Hematopoietic multipotent progenitor cell treated with erythropoietin and hydrocortisone succinate and interleukin-3 and kit ligand, for 8 days (in vitro differentiated cells): ENCODE measurements at regions not wholly inside any gene's neighbourhood (a gene's known extent, or its start where the extent isn't known, plus 50 kb on each side); places are given as distances from the start of the nearest gene placed in this dataset.

ENCODE experiments used
- DNase-seq: peaks from one replicate; pipeline ENCODE4 v3.0.0-alpha.2; 2015

DNA sequence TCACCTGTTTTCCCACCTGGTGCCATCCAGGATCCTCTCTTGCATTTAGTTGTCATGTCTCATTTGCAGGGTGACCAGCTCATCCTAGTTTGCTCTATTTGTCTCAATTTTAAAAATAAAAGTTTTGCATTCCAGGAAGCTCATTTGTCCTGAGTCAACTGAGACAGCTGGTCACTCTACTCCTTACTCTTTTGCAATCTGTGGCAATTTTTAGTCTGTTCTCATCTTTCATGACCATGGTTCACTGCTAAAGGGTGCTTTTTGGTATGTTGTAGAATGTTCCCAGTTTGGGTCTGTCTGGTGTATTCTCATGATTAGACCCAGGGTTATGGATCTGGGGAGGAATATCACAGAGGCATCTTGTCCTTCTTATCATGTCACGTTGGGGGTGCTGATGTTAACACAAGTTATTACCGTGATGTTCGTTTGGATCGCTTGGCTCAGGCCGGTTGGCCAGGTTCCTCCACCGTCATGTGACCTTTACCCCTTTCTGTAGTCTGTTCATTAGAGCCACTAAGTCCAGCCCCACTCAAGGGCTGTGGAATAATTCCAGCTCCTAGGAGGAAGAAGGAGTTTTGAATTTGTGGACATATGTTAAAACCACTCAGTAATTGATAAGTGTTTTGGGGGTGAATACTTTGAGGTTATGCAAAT is 103.3 kb upstream of the IGFBP3 start:
- no peak for DNase-seq

DNA sequence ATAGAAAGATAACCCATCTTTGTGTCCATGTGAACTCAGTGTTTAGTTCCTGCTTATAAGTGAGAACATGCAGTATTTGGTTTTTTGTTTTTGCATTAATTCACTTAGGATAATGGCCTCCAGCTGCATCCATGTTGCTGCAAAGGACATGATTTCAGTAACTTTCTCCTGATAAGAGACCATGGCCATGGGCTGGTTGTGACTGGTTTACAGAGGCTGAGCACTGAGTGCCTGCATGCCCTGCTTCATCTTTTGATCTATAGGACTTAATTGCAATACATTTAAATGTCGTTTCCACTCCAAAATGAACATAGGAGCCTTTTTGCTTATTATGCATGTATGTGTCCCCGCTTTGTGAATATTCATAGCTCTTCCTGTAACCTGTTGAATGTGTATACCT is 101.3 kb upstream of the IGFBP3 start:
- no peak for DNase-seq

DNA sequence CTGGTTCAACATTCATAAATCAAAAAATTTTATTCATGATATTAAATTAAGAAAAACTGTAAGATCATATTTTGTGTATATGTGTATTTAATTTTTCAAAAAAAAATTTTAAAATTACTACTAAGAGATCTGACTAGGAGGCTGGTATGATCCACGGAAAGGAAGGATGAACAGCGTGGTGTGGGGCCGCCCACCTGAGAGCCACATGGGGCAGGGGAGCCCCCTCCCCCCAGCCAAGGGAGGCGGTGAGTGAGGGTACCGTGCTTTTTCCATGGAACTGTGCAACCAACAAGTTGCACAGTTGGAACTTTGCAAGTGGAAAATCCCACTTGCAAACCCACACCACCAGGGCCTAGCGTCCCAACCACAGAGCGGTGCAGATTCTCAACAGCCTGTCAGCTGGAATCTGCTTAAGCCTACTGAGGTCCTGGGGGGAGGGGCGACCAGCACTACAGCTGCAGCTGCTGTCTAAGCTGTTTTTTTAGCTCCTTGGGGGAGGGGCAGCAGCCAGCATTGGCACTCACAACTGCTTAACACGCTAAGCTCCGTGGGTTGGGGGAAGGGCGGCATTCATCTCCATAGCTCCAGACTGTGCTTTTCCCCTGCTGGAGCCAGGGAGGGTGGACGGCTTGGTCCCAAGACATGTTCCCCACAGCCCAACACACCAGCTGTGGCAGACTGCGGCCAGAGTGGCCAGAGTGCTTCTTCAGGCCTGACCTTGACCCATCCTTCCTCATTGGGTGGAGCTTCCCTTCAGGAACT is 94.2 kb upstream of the IGFBP3 start:
- no peak for DNase-seq

DNA sequence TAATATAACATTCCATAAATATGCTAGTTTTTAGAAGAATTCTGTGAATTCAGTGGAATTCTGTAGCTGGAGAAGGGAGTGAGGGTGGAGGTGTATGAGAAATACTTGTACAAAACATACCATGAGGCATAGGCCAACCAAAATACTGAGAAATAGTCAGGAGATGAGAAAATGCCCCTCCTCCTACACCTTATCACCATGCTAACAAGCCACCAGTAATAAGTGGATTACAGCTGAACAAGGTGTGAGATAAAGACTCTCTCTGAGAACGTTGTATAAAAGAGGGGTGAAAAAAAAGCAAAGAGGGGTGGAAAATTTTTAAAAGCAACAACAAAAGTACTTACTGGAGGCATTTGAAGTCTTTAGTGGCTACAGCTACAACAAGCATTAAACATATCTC is 90.4 kb upstream of the IGFBP3 start:
- DNase-seq: no peak

DNA sequence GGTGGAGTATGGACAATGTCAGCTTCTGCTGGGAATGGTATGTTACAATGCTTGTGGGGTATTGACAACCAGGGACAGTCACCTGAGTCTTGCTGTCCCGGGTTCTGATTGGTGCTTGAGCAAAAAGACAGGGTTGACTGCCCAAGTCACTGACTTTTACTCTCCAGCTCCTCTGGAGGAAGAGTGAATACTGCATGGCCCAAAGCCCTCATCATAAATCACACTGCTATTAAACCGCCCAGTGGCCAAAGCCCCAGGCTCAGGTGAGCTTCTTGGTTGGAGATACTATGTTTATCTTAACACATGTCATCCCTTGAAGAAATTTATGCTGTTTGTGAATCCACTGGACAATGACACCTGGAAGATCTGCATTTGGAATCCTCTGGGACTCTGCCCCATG is 90.0 kb upstream of the IGFBP3 start:
- no peak for DNase-seq

DNA sequence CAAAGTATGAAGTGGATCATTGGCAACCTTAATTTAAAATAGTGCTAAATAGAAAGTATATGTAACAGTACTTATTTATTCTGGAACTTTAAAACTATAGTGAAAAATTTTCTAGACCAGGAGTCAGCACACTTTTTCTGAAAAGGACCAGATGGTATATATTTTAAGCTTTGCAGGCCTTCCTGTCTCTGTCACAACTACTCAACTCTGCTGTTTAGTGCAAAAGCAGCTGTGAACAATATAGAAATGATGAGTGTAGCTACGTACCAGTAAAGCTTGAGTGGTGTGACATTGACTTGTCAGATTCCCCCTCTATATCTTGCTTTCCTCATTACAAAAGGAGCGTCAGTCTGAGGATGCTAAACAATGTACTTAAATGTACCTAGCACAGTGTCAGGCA is 88.1 kb upstream of the IGFBP3 start:
- no peak for DNase-seq

DNA sequence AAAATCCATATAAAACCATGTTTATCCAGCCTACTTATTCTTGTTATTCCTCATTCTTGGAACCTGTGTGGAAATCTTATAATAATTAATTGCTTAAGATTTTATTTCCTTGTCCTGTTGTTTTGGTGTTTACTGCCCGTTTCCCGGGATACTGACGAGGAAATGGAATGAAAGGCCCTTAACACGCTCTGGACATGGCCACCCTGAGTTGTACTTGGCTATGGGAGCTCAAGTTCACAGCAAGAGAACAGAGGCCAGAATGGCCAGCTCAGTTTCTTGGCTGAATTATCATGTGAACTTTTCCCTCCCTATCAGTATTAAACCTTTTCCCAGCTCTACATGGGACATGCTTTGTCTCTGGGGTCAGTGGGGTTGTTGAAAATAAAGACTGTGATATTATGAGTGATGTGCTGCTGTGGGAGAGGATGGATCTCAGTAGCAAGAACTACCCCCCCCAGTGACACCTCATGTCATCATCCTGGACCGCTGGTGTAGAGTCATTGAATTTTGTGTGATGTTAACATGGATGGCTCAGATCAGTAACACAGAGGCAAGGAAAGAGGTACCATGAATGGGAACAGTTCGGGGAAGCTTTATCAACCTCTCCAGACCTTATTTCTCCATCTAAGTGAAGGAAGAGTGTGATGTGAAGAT is 87.0 kb upstream of the IGFBP3 start:
- no peak for DNase-seq

DNA sequence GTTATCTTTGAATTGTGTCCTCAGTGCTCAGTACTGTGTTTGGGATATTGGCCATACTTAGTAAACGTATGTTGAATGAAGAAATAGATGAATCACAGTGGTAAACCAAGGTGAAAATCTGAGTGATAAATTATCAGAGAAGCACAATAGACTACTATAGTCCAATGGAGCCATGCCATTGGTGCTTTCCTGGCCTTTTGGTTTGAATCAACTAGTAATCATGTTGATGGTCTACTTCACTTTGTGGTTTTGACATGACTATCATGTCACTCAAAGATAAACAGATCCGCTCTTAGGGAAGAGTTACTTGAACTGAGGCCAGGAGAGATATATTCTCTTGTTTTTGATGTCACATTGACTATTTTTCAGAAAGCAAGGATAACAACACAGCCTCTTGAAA is 86.1 kb upstream of the IGFBP3 start:
- DNase-seq: no peak

DNA sequence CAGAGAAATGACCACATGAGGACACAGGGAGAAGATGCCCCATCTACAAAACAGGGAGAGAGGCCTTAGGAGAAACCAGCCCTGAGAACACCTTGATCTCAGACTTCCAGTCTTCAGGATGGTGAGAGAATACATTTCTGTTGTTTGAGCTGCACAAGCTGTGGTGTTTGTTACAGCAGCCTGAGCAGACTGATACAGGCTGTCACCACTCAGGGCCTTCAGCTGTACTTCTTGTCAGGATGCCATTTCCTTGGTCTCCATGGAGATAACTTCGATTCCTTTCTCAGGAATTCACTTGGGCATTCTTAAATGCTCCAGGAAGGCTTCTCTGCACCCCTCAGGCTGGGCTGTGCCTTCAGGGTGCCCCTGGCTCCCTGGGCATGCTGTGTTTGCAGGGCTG is 85.7 kb upstream of the IGFBP3 start:
- no peak for DNase-seq

DNA sequence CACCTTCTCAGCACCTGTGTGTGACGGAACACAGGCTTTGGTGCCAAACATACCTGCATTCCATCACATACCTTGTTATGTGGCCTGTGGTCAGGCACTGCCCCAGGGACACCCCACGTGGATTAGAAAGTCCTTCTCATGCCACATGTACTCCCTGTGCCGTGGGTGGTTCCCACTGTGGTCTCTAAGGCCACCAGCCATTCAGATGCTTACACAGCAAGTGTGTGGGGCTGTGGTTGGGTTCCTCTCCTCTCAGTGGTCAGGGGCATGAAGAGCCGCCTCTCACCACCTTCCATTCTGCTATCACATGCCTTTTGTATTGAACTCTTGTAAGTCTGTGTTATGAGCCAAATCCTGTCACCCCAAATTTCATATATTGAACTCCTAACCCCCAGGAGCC is 85.1 kb upstream of the IGFBP3 start:
- DNase-seq: no peak

DNA sequence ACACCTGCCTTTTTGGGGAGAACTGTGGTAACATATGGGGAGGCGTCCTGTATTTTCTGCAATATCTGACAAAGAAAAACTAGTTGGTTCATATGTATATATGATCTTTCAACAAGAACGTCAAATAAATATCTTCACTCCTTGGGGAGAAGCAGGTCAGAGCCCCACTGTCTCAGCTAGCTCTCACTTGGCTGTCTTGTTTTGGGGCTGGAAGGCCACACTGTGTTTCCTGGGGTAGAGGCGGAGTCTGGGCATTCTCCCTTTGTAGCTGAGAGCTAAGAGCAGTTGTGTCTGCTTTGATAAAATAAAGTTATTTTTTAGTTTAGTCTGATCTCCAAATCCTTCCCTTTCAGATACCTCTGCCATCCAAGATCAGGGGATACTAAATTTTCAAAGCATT is 83.9 kb upstream of the IGFBP3 start:
- DNase-seq: no peak

DNA sequence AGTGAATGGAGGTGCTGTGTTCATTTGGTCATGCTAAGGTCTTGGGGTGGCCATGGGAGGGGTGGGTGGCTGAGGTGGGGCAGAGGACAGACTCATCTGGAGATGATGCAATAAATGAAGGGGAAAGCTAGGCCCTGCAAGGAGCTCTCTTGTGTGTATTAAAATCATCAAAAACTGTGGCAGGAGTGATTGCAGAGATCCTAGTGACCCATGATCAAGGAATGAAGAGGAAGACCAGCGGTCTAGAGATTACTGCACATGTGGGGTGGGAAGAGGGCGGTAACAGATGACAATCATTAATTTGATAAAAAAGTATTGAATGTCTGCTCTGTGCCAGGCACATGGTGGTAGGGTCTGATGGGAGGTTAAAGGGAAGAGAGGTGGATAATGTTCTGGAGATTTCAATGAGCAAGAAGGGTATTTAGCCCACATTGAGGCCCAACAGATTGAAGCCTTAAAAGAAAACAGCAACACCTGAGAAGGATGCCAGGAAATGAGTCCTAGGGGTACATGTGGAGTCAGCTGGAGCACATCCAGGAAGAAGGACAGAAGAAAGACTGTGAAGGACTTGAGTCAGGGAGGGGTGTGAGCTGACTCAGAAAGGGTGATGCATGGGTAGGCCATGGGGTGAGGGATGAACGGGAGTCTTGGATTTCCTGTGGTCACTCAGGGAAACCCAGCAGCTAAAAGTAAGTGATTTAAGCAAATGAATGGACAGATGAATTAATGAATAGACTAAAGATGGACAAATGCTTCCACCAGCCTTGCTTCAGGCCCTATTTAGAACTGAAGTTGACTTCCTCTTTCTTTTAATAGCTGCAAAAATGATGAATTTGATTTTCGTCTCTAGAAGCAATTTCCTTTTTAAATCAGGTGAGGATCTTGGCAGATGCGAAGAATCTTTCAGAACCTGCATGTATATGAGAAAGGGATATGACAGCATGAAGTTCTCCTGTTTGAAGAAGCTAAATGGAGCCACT is 83.1 kb upstream of the IGFBP3 start:
- no peak for DNase-seq

DNA sequence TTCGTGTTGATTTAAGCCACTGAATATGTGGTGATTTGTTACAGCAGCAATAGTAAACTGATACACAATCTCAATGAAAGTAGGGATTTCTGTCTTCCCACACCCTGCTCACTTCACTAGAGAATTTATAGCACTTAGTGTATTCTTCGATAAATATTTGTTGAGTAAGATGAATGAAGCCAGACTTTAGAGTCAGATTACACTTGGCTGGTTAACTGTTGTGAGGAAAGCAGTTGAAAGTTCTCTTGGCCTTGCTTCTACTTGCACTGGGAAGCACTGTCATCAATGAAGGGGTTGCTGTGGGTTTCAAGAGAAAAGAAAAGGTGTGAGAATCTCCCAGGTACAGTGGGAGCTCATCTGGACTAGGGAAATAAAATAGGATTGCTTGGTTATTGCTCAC is 82.1 kb upstream of the IGFBP3 start:
- DNase-seq: no peak

DNA sequence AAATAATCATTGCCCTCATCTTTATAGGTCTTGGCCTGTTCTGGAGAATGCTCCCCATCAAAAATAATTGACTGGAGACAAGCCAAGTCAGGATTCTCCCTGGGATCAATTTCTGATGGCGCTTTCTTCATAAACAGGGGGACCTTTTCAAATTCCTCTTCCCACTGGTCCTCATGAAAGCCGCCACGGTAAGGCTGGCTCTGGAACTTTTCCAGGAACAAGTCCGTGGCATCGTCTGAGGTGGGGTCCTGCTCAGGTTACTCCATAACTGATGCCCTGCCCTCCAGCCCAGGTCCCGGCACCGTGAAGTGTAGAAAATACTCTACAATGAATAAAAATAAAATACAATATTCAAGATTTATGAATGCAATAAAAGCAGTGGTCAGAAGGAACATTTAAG is 79.4 kb upstream of the IGFBP3 start:
- no peak for DNase-seq

DNA sequence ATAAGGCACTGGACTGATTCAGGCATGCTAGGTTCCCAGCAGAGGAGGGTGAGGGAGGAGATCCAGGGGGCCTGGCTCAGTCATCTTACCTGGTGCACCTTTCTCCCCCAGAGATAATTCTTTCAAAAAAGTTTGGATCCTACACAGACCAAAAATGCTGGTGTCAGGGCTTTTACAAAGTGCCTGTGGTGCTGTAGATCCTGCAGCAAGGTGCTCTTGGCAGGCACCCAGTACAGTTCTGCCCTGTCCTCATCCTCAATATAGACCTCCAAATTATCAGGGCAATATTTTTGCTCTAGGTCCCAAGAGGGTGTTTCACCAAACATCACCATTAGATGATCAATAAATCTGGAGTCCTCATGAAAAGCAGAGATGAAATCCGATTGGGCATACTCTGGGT is 78.5 kb upstream of the IGFBP3 start:
- DNase-seq: no peak

DNA sequence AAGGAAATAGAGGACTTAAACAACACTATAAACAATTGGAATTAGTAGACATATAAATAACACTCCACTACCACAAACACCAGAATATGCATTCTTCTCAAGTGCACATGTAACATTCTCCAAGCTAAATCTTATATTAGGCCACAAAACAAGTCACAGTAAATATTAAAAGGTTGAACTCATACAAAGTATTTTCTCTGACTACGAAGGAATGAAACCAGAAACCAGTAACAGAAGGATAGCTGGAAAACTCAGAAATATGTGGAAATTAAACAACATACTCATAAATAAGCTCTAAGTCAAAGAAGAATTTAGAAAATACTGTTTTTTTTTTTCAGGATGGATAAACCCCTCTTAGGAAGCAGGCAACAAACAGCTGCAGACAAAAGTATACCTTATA is 77.4 kb upstream of the IGFBP3 start:
- no peak for DNase-seq

DNA sequence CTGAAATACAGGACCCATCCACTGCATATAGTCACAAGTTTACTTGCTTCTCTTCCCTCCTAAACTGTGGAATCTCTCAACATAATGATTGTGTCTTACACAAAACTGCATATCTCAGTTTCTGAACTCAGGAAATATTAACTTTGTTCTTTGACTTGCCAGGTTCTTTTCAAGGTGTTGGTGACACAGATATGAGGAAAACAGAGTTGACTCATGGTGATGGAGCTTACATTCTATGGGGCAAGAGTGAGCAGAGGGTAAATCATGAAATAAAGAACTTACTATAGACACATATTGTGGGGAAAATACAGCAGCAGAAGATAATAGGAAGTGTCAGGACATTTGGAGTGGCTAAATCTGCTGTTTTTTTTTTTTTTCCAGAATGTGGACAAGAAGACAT is 72.5 kb upstream of the IGFBP3 start:
- no peak for DNase-seq

DNA sequence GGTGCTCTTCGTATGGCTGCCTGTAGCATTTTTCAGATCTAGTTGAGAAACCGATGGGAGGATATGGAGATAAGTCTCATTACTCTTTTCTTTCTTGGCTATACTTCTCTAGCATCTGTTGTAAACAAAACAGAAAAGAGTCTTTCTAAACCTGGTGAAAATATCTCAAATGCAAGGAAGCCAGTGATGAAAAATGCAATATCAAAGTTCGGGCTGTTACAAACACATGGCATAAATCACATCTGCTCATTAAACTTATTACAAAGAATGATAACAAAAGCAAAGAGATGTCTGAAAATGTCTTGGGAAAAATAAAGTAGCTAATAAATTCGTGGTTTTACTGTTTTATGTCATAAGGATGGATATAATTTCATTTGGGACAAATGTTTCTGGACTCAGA is 71.8 kb upstream of the IGFBP3 start:
- no peak for DNase-seq

DNA sequence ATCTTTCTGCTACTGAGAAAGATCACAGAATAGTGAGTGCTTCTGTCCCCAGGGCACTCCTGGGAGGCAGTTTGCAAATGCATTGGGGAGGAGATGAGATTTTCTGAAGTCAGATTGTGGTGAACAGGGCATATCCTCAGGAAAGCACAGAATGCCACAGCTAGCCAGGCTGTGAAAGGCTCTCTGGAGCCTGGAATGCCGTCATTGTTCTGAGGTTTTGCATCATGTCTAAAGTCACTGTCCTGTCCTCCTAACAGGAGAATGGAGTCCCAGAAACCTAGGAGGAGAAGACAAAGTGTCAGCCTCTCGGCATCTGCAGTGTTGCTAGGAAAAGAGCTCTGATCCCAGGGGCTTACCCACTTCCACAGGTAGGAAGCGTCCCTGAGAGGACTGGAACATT is 69.2 kb upstream of the IGFBP3 start:
- no peak for DNase-seq

DNA sequence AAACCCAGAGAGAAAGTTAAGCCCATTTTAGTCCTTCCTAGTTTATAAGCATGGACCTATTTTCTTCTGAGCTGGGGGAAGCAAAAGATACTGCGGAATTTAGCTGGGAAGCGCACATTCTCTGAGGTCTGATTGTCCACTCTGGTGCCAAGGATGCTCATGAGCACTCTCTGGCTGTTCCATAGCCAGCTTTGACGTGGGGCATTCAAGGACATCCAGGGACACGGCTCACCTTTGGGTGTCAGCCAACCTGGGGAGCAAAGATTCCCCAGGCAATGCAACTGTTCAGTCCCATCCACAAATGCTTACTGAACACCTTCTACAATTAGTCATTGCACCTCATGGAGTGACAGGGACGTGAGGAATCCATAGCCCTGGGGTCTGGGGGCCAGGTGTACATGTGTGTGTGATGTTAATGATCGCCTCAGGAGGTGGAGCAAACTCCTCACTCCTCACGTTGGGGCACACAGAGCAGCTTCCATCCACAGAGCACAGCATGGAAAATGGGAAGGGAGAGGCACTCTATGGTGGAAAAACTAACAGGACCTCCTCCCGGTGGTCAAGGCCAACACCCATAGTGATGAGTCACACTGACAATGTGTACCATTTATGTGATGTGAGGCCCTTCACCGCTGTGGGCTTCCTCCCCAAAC is 67.5 kb upstream of the IGFBP3 start:
- DNase-seq: no peak

DNA sequence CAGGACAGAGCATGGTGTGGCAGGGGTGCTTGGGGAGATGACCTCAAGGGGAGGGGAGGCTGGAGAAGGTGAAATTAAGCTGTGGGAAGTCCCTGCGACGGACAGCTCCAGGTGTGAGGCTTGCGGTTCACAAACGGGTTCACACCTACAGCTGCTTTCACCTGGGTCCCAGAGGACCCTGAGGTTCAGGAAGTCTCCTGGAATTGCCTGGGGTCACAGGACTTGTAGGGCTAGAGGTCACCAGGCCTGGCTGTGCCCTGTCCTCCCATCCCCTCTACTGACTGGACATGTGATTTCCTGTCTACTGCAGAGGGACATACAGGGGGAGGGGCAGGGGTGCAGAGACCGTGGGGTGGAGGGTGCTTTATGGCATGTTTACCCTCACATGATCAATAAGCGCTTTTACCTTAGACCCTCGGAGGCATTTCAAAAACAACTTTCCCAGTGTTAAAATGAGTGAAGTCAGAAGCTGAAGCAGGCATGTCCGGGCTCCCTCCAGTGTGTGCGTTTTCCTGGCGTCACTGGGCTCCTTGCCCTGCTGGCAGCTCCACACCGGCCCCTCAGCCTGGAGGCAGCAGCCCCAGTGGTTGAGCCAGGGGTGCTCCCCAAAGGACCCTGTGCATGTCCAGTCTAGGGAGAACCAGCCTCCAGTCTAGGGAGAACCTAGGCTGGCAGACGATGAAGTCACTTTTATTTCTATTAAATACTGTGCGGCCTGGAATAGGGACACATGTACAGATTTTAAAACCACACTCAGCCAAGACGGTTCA is 66.6 kb upstream of the IGFBP3 start:
- DNase-seq: no peak
